BE2C (cell line): ENCODE measurements at regions not wholly inside any gene's neighbourhood (a gene's known extent, or its start where the extent isn't known, plus 50 kb on each side); places are given as distances from the start of the nearest gene placed in this dataset.

ENCODE experiments used
- DNase-seq: peaks from one replicate; pipeline ENCODE4 v3.0.0-alpha.2; 2020
- H3K27me3 ChIP-seq: fragments of 250-450 bp; sonication (Bioruptor Pico); 2 replicates; pipeline ENCODE4 v1.5.1; 2020; ENCODE audit warnings: mild to moderate bottlenecking
- H3K36me3 ChIP-seq: fragments of 250-450 bp; sonication (Bioruptor Pico); 2 replicates; pipeline ENCODE4 v1.5.1; 2020; ENCODE audit warnings: mild to moderate bottlenecking
- H3K4me1 ChIP-seq: fragments of 250-450 bp; sonication (Bioruptor Pico); 2 replicates; pipeline ENCODE4 v1.5.1; 2020
- H3K4me3 ChIP-seq: 2 replicates; pipeline ENCODE4 v1.5.1; 2011; ENCODE audit warnings: low read depth, low read length
- H3K9me3 ChIP-seq: fragments of 250-450 bp; sonication (Bioruptor Pico); 2 replicates; pipeline ENCODE4 v1.5.1; 2020
- TF ChIP-seq, protein P1 (sequence below): IDR thresholded peaks from 2 replicates; pipeline ENCODE4 v1.5.1; 2012; ENCODE audit warnings: mild to moderate bottlenecking, low read depth, low read length

DNA sequence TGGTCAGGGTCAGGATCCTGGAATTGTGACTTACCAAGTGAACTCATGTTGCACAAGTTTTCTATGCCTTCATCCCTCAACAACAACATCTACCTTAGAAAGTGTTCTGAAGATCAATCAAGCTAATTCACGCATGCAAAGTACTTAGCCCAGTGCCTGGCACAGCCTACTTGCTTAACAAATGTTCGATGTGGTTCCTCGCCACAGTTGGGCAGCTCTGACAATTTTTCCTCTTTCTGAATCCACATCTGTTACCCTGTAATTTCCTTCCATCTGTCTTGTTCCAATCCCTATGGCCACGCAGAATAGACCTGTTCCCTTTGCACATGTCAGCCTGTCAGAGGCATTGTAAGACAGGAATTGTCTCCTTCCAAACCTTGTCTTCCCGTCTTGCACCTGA lies 1415.2 kb downstream of the TBC1D22A start:
- Histone ChIP-seq H3K4me3 (no peak overlapping the region), H3K9me3 (peaks cover 4% of the 10 kb centered on the region; the same call in 1 of the 2 replicates), H3K27me3 (no peaks in the 10 kb centered on the region), H3K36me3 (no peaks in the 10 kb centered on the region), H3K4me1 (no peaks in the 10 kb centered on the region)
- TF ChIP-seq, protein P1, sequence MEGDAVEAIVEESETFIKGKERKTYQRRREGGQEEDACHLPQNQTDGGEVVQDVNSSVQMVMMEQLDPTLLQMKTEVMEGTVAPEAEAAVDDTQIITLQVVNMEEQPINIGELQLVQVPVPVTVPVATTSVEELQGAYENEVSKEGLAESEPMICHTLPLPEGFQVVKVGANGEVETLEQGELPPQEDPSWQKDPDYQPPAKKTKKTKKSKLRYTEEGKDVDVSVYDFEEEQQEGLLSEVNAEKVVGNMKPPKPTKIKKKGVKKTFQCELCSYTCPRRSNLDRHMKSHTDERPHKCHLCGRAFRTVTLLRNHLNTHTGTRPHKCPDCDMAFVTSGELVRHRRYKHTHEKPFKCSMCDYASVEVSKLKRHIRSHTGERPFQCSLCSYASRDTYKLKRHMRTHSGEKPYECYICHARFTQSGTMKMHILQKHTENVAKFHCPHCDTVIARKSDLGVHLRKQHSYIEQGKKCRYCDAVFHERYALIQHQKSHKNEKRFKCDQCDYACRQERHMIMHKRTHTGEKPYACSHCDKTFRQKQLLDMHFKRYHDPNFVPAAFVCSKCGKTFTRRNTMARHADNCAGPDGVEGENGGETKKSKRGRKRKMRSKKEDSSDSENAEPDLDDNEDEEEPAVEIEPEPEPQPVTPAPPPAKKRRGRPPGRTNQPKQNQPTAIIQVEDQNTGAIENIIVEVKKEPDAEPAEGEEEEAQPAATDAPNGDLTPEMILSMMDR: no peak
- no peak for DNase-seq

DNA sequence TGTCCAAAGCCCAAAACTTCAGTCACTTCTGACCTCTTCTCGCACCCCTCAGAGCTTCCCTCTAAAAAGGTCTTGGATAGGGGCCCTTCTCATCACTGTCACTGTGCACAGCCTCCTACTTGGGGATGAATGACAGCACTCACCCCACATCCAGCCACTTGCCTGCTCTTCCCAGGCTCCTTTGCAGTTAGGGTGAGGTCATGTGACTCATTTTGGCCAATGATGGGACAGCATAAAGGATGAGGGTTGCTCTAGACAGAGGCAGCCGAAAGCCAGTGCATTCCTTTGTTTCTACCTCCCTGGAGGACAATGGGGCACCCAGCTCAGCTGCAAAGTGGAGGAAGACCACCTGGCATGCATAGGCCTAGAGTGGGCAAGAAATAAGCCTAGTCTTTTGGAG lies 1413.3 kb downstream of the TBC1D22A start:
- TF ChIP-seq, protein P1: no peak
- DNase-seq: no peak
- Histone ChIP-seq H3K4me1 (no peaks in the 10 kb centered on the region), H3K27me3 (no peaks in the 10 kb centered on the region), H3K4me3 (no peak overlapping the region), H3K9me3 (peaks cover 4% of the 10 kb centered on the region; the same call in 1 of the 2 replicates), H3K36me3 (no peaks in the 10 kb centered on the region)

DNA sequence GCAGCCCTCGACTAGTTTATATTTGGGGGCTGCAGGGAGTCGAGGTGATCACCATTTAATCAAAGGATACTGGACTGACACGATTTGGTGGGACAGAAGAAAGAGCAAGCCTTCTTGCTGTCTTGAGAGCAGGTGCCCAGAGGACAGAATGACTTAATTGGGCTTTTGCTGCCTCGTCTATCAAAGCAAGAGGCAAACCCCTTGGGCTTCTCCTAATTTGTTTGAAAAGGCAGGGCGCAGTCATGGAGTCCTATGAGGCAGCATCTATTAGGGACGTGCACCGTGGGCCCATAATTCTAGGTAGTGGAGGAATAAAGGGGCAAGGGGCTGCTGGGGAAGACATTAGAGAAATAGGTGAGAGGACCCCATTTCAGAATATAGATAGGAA lies 1411.3 kb downstream of the TBC1D22A start:
- H3K9me3 ChIP-seq: no peaks in the 10 kb centered on the region
- H3K4me1 ChIP-seq: no peaks in the 10 kb centered on the region
- no peaks in the 10 kb centered on the region for H3K27me3 ChIP-seq
- DNase-seq: no peak
- H3K36me3 ChIP-seq: no peaks in the 10 kb centered on the region
- H3K4me3 ChIP-seq: no peak overlapping the region
- TF ChIP-seq, protein P1: no peak

DNA sequence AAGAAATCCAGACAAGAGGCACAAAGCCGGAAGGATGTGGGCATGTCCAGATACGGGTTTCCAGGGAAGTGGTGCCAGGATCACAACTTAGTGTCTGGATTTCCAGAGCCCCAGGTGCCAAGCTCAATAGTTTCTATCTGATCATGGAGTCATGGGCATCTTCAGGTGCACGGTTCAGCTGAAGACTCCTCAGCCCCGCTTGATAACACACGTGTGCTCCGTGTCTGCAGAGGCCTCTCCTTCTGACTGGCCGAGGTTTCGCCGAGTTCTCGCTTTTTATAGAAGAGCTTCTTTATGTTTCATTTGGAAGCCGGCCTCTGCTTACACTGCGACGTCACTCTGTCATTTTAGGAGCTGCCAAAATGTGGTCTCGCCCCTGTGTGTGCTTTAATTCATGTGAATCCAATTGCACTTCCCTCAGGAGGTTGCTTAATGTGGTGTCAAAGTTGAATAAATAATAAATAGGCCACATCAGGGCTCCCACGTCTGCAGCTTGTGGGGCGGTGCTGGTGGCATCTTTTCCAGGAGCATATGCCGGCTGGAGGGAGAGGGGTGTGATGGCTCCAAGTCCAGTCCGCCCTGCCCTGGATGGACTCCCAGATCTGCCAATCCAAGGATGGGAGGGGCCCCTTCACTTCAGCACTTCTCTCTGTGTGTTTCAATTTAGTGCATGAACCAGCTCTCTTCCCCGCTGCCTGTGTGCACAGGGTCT lies 1410.8 kb downstream of the TBC1D22A start:
- Histone ChIP-seq H3K36me3 (no peaks in the 10 kb centered on the region), H3K9me3 (no peaks in the 10 kb centered on the region), H3K27me3 (no peaks in the 10 kb centered on the region), H3K4me3 (no peak overlapping the region), H3K4me1 (no peaks in the 10 kb centered on the region)
- TF ChIP-seq, protein P1: no peak
- no peak for DNase-seq

DNA sequence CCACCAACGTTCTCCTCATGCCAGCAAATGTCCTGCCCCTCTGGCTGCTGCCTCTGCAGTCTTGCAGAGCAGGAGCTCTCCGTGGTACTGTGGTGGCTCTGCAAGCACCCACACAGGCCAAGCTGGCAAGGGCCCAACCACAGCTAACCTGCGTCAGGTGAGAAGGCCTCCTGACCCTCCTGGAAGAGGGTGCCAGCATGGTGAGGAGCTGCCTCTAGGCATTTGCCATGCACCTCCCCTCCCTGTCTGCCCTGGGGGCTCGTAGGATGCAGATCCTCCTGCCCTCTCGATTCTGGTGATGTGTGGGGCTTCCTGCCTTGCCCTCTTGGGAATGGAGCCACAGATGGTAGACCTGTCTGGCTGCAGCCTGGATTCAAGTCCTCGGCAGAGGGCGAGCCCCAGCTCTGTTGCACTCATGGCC lies 1408.8 kb downstream of the TBC1D22A start:
- Histone ChIP-seq H3K27me3 (no peaks in the 10 kb centered on the region), H3K9me3 (no peaks in the 10 kb centered on the region), H3K4me1 (no peaks in the 10 kb centered on the region), H3K36me3 (no peaks in the 10 kb centered on the region), H3K4me3 (no peak overlapping the region)
- TF ChIP-seq, protein P1: no peak
- DNase-seq: no peak

DNA sequence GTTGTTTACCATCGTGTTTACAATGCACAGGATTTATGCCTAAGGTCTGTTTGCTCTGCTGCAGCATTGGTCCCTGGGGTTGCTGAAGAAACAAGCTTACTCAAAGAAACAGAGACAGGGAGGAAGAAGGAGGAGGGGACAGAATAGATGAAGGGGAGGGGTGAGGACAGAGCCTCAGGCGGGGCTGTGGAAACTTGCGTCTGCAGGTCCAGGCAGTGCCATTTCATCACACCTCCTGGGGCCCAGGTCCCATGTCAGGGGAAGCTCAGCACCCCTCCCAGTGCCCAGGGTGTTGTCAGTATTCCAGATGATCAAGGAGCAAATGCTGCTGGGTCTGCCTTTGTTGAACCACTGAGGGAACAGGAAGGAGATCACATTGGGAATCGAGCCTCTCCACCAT lies 1406.8 kb downstream of the TBC1D22A start:
- no peaks in the 10 kb centered on the region for H3K27me3 ChIP-seq
- no peak for DNase-seq
- TF ChIP-seq, protein P1: no peak

More for the DNA sequence above, 1406.8 kb downstream of the TBC1D22A start:
- Histone ChIP-seq H3K4me1 (no peaks in the 10 kb centered on the region), H3K9me3 (no peaks in the 10 kb centered on the region), H3K4me3 (no peak overlapping the region), H3K36me3 (no peaks in the 10 kb centered on the region)
